Osteoblast (primary cell): ENCODE measurements at regions not wholly inside any gene's neighbourhood (a gene's known extent, or its start where the extent isn't known, plus 50 kb on each side); places are given as distances from the start of the nearest gene placed in this dataset.

Experiments
- DNase-seq: peaks from one replicate; pipeline ENCODE4 v3.0.0; 2011; ENCODE audit warnings: low spot score, mixed read lengths; ENCODE audit not compliant: insufficient read length; ENCODE audit errors: missing footprints
- H2AFZ ChIP-seq: 2 replicates; pipeline ENCODE4 v1.6.0; 2011; ENCODE audit warnings: mild to moderate bottlenecking, low read length
- H3K27ac ChIP-seq: 2 replicates; pipeline ENCODE4 v1.5.1; 2011; ENCODE audit warnings: mild to moderate bottlenecking, low read depth, low read length, moderate library complexity
- H3K27me3 ChIP-seq: 2 replicates; pipeline ENCODE4 v1.6.0; 2012; ENCODE audit warnings: mild to moderate bottlenecking, control low read depth, inconsistent platforms, low read length, moderate library complexity; ENCODE audit not compliant: insufficient read depth
- H3K36me3 ChIP-seq: 2 replicates; pipeline ENCODE4 v1.5.1; 2011; ENCODE audit warnings: mild to moderate bottlenecking, low read length, control low read depth, moderate library complexity; ENCODE audit not compliant: insufficient read depth
- H3K4me1 ChIP-seq: 2 replicates; pipeline ENCODE4 v1.5.1; 2011; ENCODE audit warnings: mild to moderate bottlenecking, low read length, control low read depth, moderate library complexity; ENCODE audit not compliant: insufficient read depth
- H3K4me2 ChIP-seq: 2 replicates; pipeline ENCODE4 v1.6.0; 2011; ENCODE audit warnings: mild to moderate bottlenecking, low read length; ENCODE audit not compliant: insufficient read depth
- H3K4me3 ChIP-seq: fragments of 200-600 bp; sonication (generic); 3 replicates; pipeline ENCODE4 v1.5.1; 2012; ENCODE audit warnings: mild to moderate bottlenecking, low read length, inconsistent platforms; ENCODE audit not compliant: insufficient read depth
- H3K79me2 ChIP-seq: 2 replicates; pipeline ENCODE4 v1.6.0; 2012; ENCODE audit warnings: mild to moderate bottlenecking, low read length, control low read depth, inconsistent platforms; ENCODE audit not compliant: insufficient read depth
- H3K9me3 ChIP-seq: 2 replicates; pipeline ENCODE4 v1.5.1; 2011; ENCODE audit warnings: low read depth, low read length, control low read depth
- H4K20me1 ChIP-seq: 2 replicates; pipeline ENCODE4 v1.6.0; 2012; ENCODE audit warnings: mild to moderate bottlenecking, low read length, control low read depth; ENCODE audit not compliant: insufficient read depth
- TF ChIP-seq, protein P1 (sequence below): IDR thresholded peaks from 2 replicates; pipeline ENCODE4 v1.5.1; 2011; ENCODE audit warnings: mild to moderate bottlenecking, low read depth, low read length, moderate library complexity; ENCODE audit errors: extremely low read depth

DNA sequence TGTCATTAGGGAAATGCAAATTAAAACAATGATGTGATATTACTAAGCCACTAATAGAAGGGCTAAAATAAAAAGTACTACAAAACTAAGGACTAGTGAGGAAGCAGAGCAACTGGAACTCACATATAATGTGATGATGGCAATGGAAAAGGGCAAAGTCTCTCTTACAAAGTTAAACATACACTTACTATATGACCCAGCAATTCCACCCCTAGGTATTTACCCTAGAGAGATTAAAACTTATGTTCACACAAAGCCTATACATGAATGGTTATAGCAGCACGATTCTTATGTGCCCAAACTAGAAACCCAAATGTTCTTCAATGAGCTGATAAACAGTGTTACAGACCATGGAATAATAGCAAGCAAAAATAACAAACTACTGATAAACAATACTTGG, 643.7 kb downstream of the TLE1 start:
- Histone ChIP-seq H3K79me2 (no peaks in the 10 kb centered on the region), H3K9me3 (no peaks in the 10 kb centered on the region), H3K27ac (no peak overlapping the region), H3K27me3 (no peaks in the 10 kb centered on the region), H4K20me1 (no peaks in the 10 kb centered on the region), H3K4me1 (no peaks in the 10 kb centered on the region), H2AFZ (no peak overlapping the region), H3K4me2 (no peak overlapping the region), H3K36me3 (no peaks in the 10 kb centered on the region), H3K4me3 (no peak overlapping the region)
- TF ChIP-seq, protein P1, sequence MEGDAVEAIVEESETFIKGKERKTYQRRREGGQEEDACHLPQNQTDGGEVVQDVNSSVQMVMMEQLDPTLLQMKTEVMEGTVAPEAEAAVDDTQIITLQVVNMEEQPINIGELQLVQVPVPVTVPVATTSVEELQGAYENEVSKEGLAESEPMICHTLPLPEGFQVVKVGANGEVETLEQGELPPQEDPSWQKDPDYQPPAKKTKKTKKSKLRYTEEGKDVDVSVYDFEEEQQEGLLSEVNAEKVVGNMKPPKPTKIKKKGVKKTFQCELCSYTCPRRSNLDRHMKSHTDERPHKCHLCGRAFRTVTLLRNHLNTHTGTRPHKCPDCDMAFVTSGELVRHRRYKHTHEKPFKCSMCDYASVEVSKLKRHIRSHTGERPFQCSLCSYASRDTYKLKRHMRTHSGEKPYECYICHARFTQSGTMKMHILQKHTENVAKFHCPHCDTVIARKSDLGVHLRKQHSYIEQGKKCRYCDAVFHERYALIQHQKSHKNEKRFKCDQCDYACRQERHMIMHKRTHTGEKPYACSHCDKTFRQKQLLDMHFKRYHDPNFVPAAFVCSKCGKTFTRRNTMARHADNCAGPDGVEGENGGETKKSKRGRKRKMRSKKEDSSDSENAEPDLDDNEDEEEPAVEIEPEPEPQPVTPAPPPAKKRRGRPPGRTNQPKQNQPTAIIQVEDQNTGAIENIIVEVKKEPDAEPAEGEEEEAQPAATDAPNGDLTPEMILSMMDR: no peak
- DNase-seq: no peak

DNA sequence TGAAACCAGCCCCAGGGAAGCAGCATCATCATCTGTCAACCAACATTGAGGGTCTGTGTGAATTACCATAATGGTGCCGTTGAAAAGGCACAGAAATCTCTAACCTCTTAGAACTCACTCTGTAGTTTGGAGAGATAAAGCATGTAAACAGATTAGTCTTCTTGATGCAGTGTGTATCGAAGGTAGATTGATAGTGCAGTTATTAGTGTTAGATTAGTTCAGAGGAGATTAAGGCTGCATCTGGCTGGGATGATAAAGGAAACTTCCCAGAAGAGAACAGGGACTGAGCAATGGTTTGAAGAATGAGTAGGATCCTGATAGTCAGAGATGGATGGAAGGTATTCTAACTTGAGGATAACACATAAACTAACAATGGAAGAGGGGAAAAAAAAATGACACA, 651.5 kb downstream of the TLE1 start:
- Histone ChIP-seq H3K9me3 (no peaks in the 10 kb centered on the region), H3K27ac (no peak overlapping the region), H3K4me1 (peaks cover 7% of the 10 kb centered on the region), H4K20me1 (no peaks in the 10 kb centered on the region), H3K36me3 (no peaks in the 10 kb centered on the region), H3K79me2 (no peaks in the 10 kb centered on the region), H3K27me3 (peaks cover 2% of the 10 kb centered on the region), H3K4me3 (no peak overlapping the region), H3K4me2 (no peak overlapping the region), H2AFZ (no peak overlapping the region)
- DNase-seq: no peak
- TF ChIP-seq, protein P1: no peak

DNA sequence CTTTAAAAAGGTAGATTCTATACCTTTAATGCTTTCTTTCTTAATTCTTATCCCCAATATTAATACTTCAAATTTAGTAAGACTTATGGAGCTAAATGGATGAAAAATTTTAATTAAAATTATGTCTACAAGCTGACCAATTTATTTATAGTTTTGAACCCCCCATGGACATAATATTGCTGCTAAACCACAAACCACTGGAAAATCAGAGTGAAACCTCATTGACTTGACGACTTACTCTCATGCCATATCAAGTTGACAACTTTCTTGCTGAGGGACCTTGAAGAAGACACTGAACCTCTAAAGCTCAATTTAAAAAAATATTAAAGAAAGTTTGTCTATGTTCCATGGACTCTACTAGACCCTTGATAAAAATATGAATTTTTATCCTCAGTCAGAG, 653.7 kb downstream of the TLE1 start:
- Histone ChIP-seq H3K79me2 (no peaks in the 10 kb centered on the region), H3K27ac (no peak overlapping the region), H3K9me3 (no peaks in the 10 kb centered on the region), H3K4me1 (peaks cover 23% of the 10 kb centered on the region), H4K20me1 (no peaks in the 10 kb centered on the region), H3K4me2 (no peak overlapping the region), H2AFZ (no peak overlapping the region), H3K27me3 (peaks cover 2% of the 10 kb centered on the region), H3K4me3 (no peak overlapping the region), H3K36me3 (no peaks in the 10 kb centered on the region)
- DNase-seq: no peak
- TF ChIP-seq, protein P1: no peak

DNA sequence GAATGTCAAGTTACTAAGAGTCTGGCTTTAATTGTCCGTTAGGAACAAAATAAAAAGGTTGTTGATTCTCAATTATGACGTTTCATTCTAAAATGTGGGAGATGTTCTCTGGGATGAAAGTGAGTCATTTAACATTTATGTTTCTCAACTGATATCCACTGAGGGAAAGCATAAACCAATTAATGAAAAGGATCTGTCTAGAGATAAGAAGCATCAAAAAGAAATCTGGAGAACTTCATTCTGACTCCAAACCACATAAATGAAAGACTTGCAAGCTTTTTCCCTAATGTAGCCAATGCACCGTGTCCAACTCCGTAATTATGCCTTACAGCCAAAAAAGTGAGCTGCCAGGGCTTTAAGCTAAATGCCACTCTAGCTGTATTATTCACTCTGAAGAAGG, 654.2 kb downstream of the TLE1 start:
- TF ChIP-seq, protein P1: no peak
- no peak overlapping the region for H3K27ac ChIP-seq
- H4K20me1 ChIP-seq: no peaks in the 10 kb centered on the region
- H3K36me3 ChIP-seq: no peaks in the 10 kb centered on the region
- no peak overlapping the region for H3K4me2 ChIP-seq
- no peak for DNase-seq
- H3K27me3 ChIP-seq: peaks cover 2% of the 10 kb centered on the region
- H3K9me3 ChIP-seq: no peaks in the 10 kb centered on the region
- no peak overlapping the region for H3K4me3 ChIP-seq
- H2AFZ ChIP-seq: no peak overlapping the region
- peaks cover 23% of the 10 kb centered on the region for H3K4me1 ChIP-seq
- H3K79me2 ChIP-seq: no peaks in the 10 kb centered on the region
